ENCODE measurements at regions not wholly inside any gene's neighbourhood (a gene's known extent, or its start where the extent isn't known, plus 50 kb on each side); places are given as distances from the start of the nearest gene placed in this dataset.

- TF ChIP-seq CTCF (conservative IDR thresholded peaks at IDR 0.05; ENCODE audit: low read length) (no peak), EZH2phosphoT487 (IDR thresholded peaks at IDR 0.05; ENCODE audit: borderline replicate concordance, low read depth, low read length) (no peak)
Observed at GRCh38 chr5:37984300-37984699, 144.5 kb upstream of the GDNF start.

Measured in OCI-LY7 (cell line).